ENCODE measurements at regions not wholly inside any gene's neighbourhood (a gene's known extent, or its start where the extent isn't known, plus 50 kb on each side); places are given as distances from the start of the nearest gene placed in this dataset.

GRCh38 chr4:56181140-56181953 lies 205.9 kb downstream of the AASDH start:
- no peak for TF ChIP-seq CTCF (IDR thresholded peaks at IDR 0.05; ENCODE audit: low read depth, low read length)
- Histone ChIP-seq H3K4me3 (ENCODE audit: low read depth, low read length) (no peak overlapping the region), H3K36me3 (peaks cover 23% of the 10 kb centered on the region), H3K4me1 (peaks cover 15% of the 10 kb centered on the region), H3K9me3 (no peaks in the 10 kb centered on the region), H3K27me3 (no peaks in the 10 kb centered on the region)
- peak; percentile 35 for DNase-seq

- Histone ChIP-seq H3K9me3 (no peaks in the 10 kb centered on the region), H3K27me3 (no peaks in the 10 kb centered on the region), H3K4me1 (no peaks in the 10 kb centered on the region), H3K36me3 (no peaks in the 10 kb centered on the region), H3K4me3 (ENCODE audit: low read depth, low read length) (no peak overlapping the region)
- TF ChIP-seq CTCF (IDR thresholded peaks at IDR 0.05; ENCODE audit: low read depth, low read length) = no peak
- DNase-seq = no peak
These were observed 218.2 kb downstream of the AASDH start for GRCh38 chr4:56169061-56169460.

GRCh38 chr4:56164907-56165306 lies 216.2 kb downstream of the CEP135 start:
- H3K27me3 ChIP-seq = no peaks in the 10 kb centered on the region
- H3K4me1 ChIP-seq = no peaks in the 10 kb centered on the region
- H3K36me3 ChIP-seq = 0 out of 2 replicates have a peak, but pooled peaks cover 3% of the 10 kb centered on the region
- H3K4me3 ChIP-seq (ENCODE audit: low read depth, low read length) = no peak overlapping the region
- no peak for TF ChIP-seq CTCF (IDR thresholded peaks at IDR 0.05; ENCODE audit: low read depth, low read length)
- no peak for DNase-seq
- H3K9me3 ChIP-seq = no peaks in the 10 kb centered on the region

GRCh38 chr4:56160636-56161035 lies 211.9 kb downstream of the CEP135 start:
- 0 out of 2 replicates have a peak, but pooled peaks cover 3% of the 10 kb centered on the region for H3K36me3 ChIP-seq
- no peak overlapping the region for H3K4me3 ChIP-seq (ENCODE audit: low read depth, low read length)
- no peak for DNase-seq
- peaks cover 3% of the 10 kb centered on the region; the same call in 1 of the 2 replicates for H3K4me1 ChIP-seq
- TF ChIP-seq CTCF (IDR thresholded peaks at IDR 0.05; ENCODE audit: low read depth, low read length) = no peak
- H3K9me3 ChIP-seq = no peaks in the 10 kb centered on the region
- no peaks in the 10 kb centered on the region for H3K27me3 ChIP-seq

GRCh38 chr4:56158483-56158882 lies 209.7 kb downstream of the CEP135 start:
- Histone ChIP-seq H3K9me3 (no peaks in the 10 kb centered on the region), H3K36me3 (0 out of 2 replicates have a peak, but pooled peaks cover 3% of the 10 kb centered on the region), H3K4me3 (ENCODE audit: low read depth, low read length) (no peak overlapping the region), H3K4me1 (peaks cover 3% of the 10 kb centered on the region; the same call in 1 of the 2 replicates), H3K27me3 (no peaks in the 10 kb centered on the region)
- TF ChIP-seq CTCF (IDR thresholded peaks at IDR 0.05; ENCODE audit: low read depth, low read length) = no peak
- DNase-seq = no peak

GRCh38 chr4:56156141-56156540 lies 207.4 kb downstream of the CEP135 start:
- Histone ChIP-seq H3K4me1 (peaks cover 3% of the 10 kb centered on the region; the same call in 1 of the 2 replicates), H3K27me3 (no peaks in the 10 kb centered on the region), H3K4me3 (ENCODE audit: low read depth, low read length) (no peak overlapping the region), H3K9me3 (no peaks in the 10 kb centered on the region), H3K36me3 (0 out of 2 replicates have a peak, but pooled peaks cover 3% of the 10 kb centered on the region)
- DNase-seq = no peak
- no peak for TF ChIP-seq CTCF (IDR thresholded peaks at IDR 0.05; ENCODE audit: low read depth, low read length)

Data from BE2C (cell line).